PC-3 (cell line): ENCODE measurements at regions not wholly inside any gene's neighbourhood (a gene's known extent, or its start where the extent isn't known, plus 50 kb on each side); places are given as distances from the start of the nearest gene placed in this dataset.

Experiments used
- ATAC-seq: fragments of 200-7000 bp; cut with Tn5 transposase; 2 replicates; pipeline ENCODE4 v1.9.1; 2020; ENCODE audit warnings: mild to moderate bottlenecking, moderate library complexity
- BruUV-seq: library from RNA; stranded (reverse); fragments of 400-500 nt; replicated peaks from 2 replicates; lab custom pipeline; 2021; lab: Mats Ljungman, UMichigan
- CTCF ChIA-PET: fragments of 300-600 bp; sonication (Branson Sonifier 250); formaldehyde crosslinking; loops from one replicate; lab custom pipeline; 2022; ENCODE audit warnings: antibody characterized with exemption; lab: Charles Lee
- POLR2A ChIA-PET: fragments of 300-600 bp; sonication (Branson Sonifier 250); formaldehyde crosslinking; loops from one replicate; lab custom pipeline; 2022; ENCODE audit warnings: antibody characterized with exemption; ENCODE audit not compliant: unreplicated experiment; lab: Charles Lee
- DNase-seq: peaks from one replicate; pipeline ENCODE4 v3.0.0-alpha.2; 2015
- H2AFZ ChIP-seq: fragments of 300-600 bp; sonication (generic); 2 replicates; pipeline ENCODE4 v1.6.0; 2016; ENCODE audit warnings: antibody characterized with exemption, low read length
- H3F3A ChIP-seq: fragments of 300-600 bp; sonication (generic); one replicate; pipeline ENCODE4 v1.6.0; 2017; ENCODE audit warnings: antibody characterized with exemption, low read length, control low read depth, mild to moderate bottlenecking; ENCODE audit not compliant: unreplicated experiment
- H3K27ac ChIP-seq: fragments of 300-600 bp; sonication (generic); 2 replicates; pipeline ENCODE4 v1.5.1; 2016; ENCODE audit warnings: mild to moderate bottlenecking, low read length
- H3K27me3 ChIP-seq: fragments of 300-600 bp; sonication (generic); 2 replicates; pipeline ENCODE4 v1.6.1; 2016; ENCODE audit warnings: low read length, mixed read lengths
- H3K36me3 ChIP-seq: fragments of 300-600 bp; sonication (generic); 2 replicates; pipeline ENCODE4 v1.6.1; 2016; ENCODE audit warnings: low read depth, mixed run types, low read length, mixed read lengths
- H3K4me1 ChIP-seq: fragments of 300-600 bp; sonication (generic); 2 replicates; pipeline ENCODE4 v1.5.1; 2016; ENCODE audit warnings: low read length; ENCODE audit not compliant: insufficient read depth
- H3K4me2 ChIP-seq: fragments of 300-600 bp; sonication (generic); 2 replicates; pipeline ENCODE4 v1.6.0; 2016; ENCODE audit warnings: low read length
- H3K4me3 ChIP-seq: fragments of 300-600 bp; sonication (generic); 2 replicates; pipeline ENCODE4 v1.5.1; 2016; ENCODE audit warnings: mild to moderate bottlenecking, low read length, mixed read lengths
- H3K79me2 ChIP-seq: fragments of 300-600 bp; sonication (generic); 2 replicates; pipeline ENCODE4 v1.6.1; 2017; ENCODE audit warnings: low read length, mixed read lengths
- H3K9ac ChIP-seq: fragments of 300-600 bp; sonication (generic); 2 replicates; pipeline ENCODE4 v1.6.0; 2016; ENCODE audit warnings: mild to moderate bottlenecking, low read length
- H3K9me2 ChIP-seq: fragments of 300-600 bp; sonication (generic); replicated peaks from 2 replicates; pipeline ENCODE4 v1.6.1; 2016; ENCODE audit warnings: mixed run types, low read length, mixed read lengths
- H3K9me3 ChIP-seq: fragments of 300-600 bp; sonication (generic); 2 replicates; pipeline ENCODE4 v1.6.1; 2016; ENCODE audit warnings: low read length, mixed read lengths
- H4K20me1 ChIP-seq: fragments of 300-600 bp; sonication (generic); 2 replicates; pipeline ENCODE4 v1.6.1; 2016; ENCODE audit warnings: low read length, mixed read lengths
- CTCF ChIP-seq: fragments of 300-600 bp; sonication (generic); conservative IDR thresholded peaks from 2 replicates; pipeline ENCODE4 v1.5.1; 2017; ENCODE audit warnings: antibody characterized with exemption, low read depth, mild to moderate bottlenecking, low read length
- EZH2 ChIP-seq: fragments of 300-600 bp; sonication (generic); IDR thresholded peaks from one replicate; pipeline ENCODE4 v1.6.1; 2017; ENCODE audit warnings: antibody characterized with exemption, mild to moderate bottlenecking, low read length; ENCODE audit not compliant: unreplicated experiment
- EZH2phosphoT487 ChIP-seq: fragments of 300-600 bp; sonication (generic); IDR thresholded peaks from 2 replicates; pipeline ENCODE4 v1.6.1; 2018; ENCODE audit warnings: mild to moderate bottlenecking, antibody characterized with exemption, low read length, borderline replicate concordance
- intact Hi-C: fragments of 100-400 bp; cut with micrococcal nuclease; formaldehyde crosslinking; loops from 2 replicates; pipeline ENCODE4 v1.9.0; 2023

- no peak overlapping the region for H3K27ac ChIP-seq
- H3K36me3 ChIP-seq = no peaks in the 10 kb centered on the region
- ChIA-PET POLR2A (no interaction called here), CTCF (no interaction called here)
- H3K27me3 ChIP-seq = peaks cover 5% of the 10 kb centered on the region; the same call in 1 of the 2 replicates
- no peak overlapping the region for H3K9ac ChIP-seq
- no peak overlapping the region for H2AFZ ChIP-seq
- no peak overlapping the region for H3K4me2 ChIP-seq
- H4K20me1 ChIP-seq = no peaks in the 10 kb centered on the region
- H3K9me3 ChIP-seq = no peaks in the 10 kb centered on the region
- intact Hi-C loops = no loop called here
- H3K9me2 ChIP-seq = no peaks in the 10 kb centered on the region
- no peaks in the 10 kb centered on the region for H3K4me1 ChIP-seq
- BruUV-seq = no TSS peak
- ATAC-seq = no peak
- no peaks in the 10 kb centered on the region for H3K79me2 ChIP-seq
- TF ChIP-seq EZH2 (no peak), CTCF (no peak), EZH2phosphoT487 (no peak)
- DNase-seq = no peak
- H3K4me3 ChIP-seq = no peak overlapping the region
- H3F3A ChIP-seq = no peaks in the 10 kb centered on the region
These were observed 142.8 kb downstream of the BARX1 start for GRCh38 chr9:93812410-93812668.

GRCh38 chr9:93810028-93810971 is 144.9 kb downstream of the BARX1 start:
- H3K9ac ChIP-seq = no peak overlapping the region
- H3K4me3 ChIP-seq = no peak overlapping the region
- H3K4me2 ChIP-seq = no peak overlapping the region
- ChIA-PET POLR2A (no interaction called here), CTCF (no interaction called here)
- TF ChIP-seq CTCF (no peak), EZH2phosphoT487 (no peak), EZH2 (no peak)
- intact Hi-C loops = no loop called here
- no peaks in the 10 kb centered on the region for H4K20me1 ChIP-seq
- H3K36me3 ChIP-seq = no peaks in the 10 kb centered on the region
- H3K27ac ChIP-seq = no peak overlapping the region
- H3F3A ChIP-seq = no peaks in the 10 kb centered on the region
- BruUV-seq = no TSS peak
- no peak for DNase-seq
- H2AFZ ChIP-seq = no peak overlapping the region
- H3K9me3 ChIP-seq = no peaks in the 10 kb centered on the region
- no peaks in the 10 kb centered on the region for H3K4me1 ChIP-seq
- no peaks in the 10 kb centered on the region for H3K27me3 ChIP-seq
- ATAC-seq = no peak
- H3K79me2 ChIP-seq = no peaks in the 10 kb centered on the region
- H3K9me2 ChIP-seq = no peaks in the 10 kb centered on the region

GRCh38 chr9:93809204-93809940 is 145.8 kb downstream of the BARX1 start:
- Histone ChIP-seq H3K27me3 (no peaks in the 10 kb centered on the region), H2AFZ (no peak overlapping the region), H3K9ac (no peak overlapping the region), H3K9me2 (no peaks in the 10 kb centered on the region), H3F3A (no peaks in the 10 kb centered on the region), H3K4me2 (no peak overlapping the region), H3K4me3 (no peak overlapping the region), H3K27ac (no peak overlapping the region), H3K4me1 (no peaks in the 10 kb centered on the region), H3K79me2 (no peaks in the 10 kb centered on the region), H4K20me1 (no peaks in the 10 kb centered on the region), H3K36me3 (no peaks in the 10 kb centered on the region), H3K9me3 (no peaks in the 10 kb centered on the region)
- ChIA-PET POLR2A (no interaction called here), CTCF (interaction anchor here (0.6 kb wide), 1 partner anchor 700 kb away, joined by 3 read pairs; no protein-coding TSS in a partner anchor)
- no peak for ATAC-seq
- BruUV-seq = no TSS peak
- TF ChIP-seq EZH2phosphoT487 (no peak), EZH2 (no peak), CTCF (no peak)
- intact Hi-C loops = no loop called here
- no peak for DNase-seq
